ENCODE measurements at regions not wholly inside any gene's neighbourhood (a gene's known extent, or its start where the extent isn't known, plus 50 kb on each side); places are given as distances from the start of the nearest gene placed in this dataset.

- Histone ChIP-seq H3K27me3 (ENCODE audit: control insufficient read depth, insufficient read depth, low read length, poor library complexity, severe bottlenecking) (no peaks in the 10 kb centered on the region), H3K4me3 (ENCODE audit: low read length) (no peak overlapping the region), H3K9me3 (ENCODE audit: control insufficient read depth, low read length) (no peaks in the 10 kb centered on the region), H3K36me3 (ENCODE audit: control insufficient read depth, insufficient read depth, low read length) (no peaks in the 10 kb centered on the region), H3K4me1 (ENCODE audit: control insufficient read depth, insufficient read depth, low read length) (peaks cover 3% of the 10 kb centered on the region), H3K27ac (ENCODE audit: low read depth, low read length) (no peak overlapping the region), H3K9ac (ENCODE audit: extremely low read depth, low read length, poor library complexity, severe bottlenecking) (no peak overlapping the region)
- Mint-ChIP-seq H3K36me3 (ENCODE audit: low read depth) (no peaks in the 10 kb centered on the region), H3K9me3 (no peaks in the 10 kb centered on the region), H3K27me3 (ENCODE audit: insufficient read depth) (no peaks in the 10 kb centered on the region), H3K27ac (no peak overlapping the region), H3K4me3 (no peak overlapping the region), H3K4me1 (peaks cover 19% of the 10 kb centered on the region)
- TF ChIP-seq CTCF (conservative IDR thresholded peaks at IDR 0.05) = no peak
- no peak for DNase-seq
- WGBS, 2 experiments (ENCODE audit: insufficient coverage in 1 of 2, insufficient read length in 1 of 2) = 80 to 97% methylated on average over 1 to 2 of the region's 2 CpGs
Observed at GRCh38 chr5:165004175-165004574, 1498.8 kb downstream of the MAT2B start.

GRCh38 chr5:165014439-165014838, 1509.0 kb downstream of the MAT2B start:
- H3K4me1 Mint-ChIP-seq = no peaks in the 10 kb centered on the region
- no peaks in the 10 kb centered on the region for H3K27me3 Mint-ChIP-seq (ENCODE audit: insufficient read depth)
- Histone ChIP-seq H3K27ac (ENCODE audit: low read depth, low read length) (no peak overlapping the region), H3K4me3 (ENCODE audit: low read length) (no peak overlapping the region), H3K9ac (ENCODE audit: extremely low read depth, low read length, poor library complexity, severe bottlenecking) (no peak overlapping the region), H3K36me3 (ENCODE audit: control insufficient read depth, insufficient read depth, low read length) (no peaks in the 10 kb centered on the region), H3K27me3 (ENCODE audit: control insufficient read depth, insufficient read depth, low read length, poor library complexity, severe bottlenecking) (no peaks in the 10 kb centered on the region), H3K4me1 (ENCODE audit: control insufficient read depth, insufficient read depth, low read length) (no peaks in the 10 kb centered on the region), H3K9me3 (ENCODE audit: control insufficient read depth, low read length) (no peaks in the 10 kb centered on the region)
- DNase-seq = no peak
- no peak overlapping the region for H3K4me3 Mint-ChIP-seq
- TF ChIP-seq CTCF (conservative IDR thresholded peaks at IDR 0.05) = no peak
- H3K27ac Mint-ChIP-seq = no peak overlapping the region
- 96 to 100% methylated on average over 2 to 4 of the region's 5 CpGs for WGBS, 2 experiments (ENCODE audit: insufficient coverage in 1 of 2, insufficient read length in 1 of 2)
- no peaks in the 10 kb centered on the region for H3K36me3 Mint-ChIP-seq (ENCODE audit: low read depth)
- no peaks in the 10 kb centered on the region for H3K9me3 Mint-ChIP-seq

GRCh38 chr5:165015126-165015525, 1509.7 kb downstream of the MAT2B start:
- no peaks in the 10 kb centered on the region for H3K4me1 Mint-ChIP-seq
- 87 to 88% methylated on average over 2 of the region's 2 CpGs for WGBS, 2 experiments (ENCODE audit: insufficient coverage in 1 of 2, insufficient read length in 1 of 2)

More at GRCh38 chr5:165015126-165015525, 1509.7 kb downstream of the MAT2B start:
- no peaks in the 10 kb centered on the region for H3K36me3 ChIP-seq (ENCODE audit: control insufficient read depth, insufficient read depth, low read length)
- H3K27me3 Mint-ChIP-seq (ENCODE audit: insufficient read depth) = no peaks in the 10 kb centered on the region
- H3K9me3 ChIP-seq (ENCODE audit: control insufficient read depth, low read length) = peaks cover 5% of the 10 kb centered on the region
- no peak overlapping the region for H3K27ac ChIP-seq (ENCODE audit: low read depth, low read length)
- H3K4me3 Mint-ChIP-seq = no peak overlapping the region
- no peaks in the 10 kb centered on the region for H3K4me1 ChIP-seq (ENCODE audit: control insufficient read depth, insufficient read depth, low read length)
- no peaks in the 10 kb centered on the region for H3K27me3 ChIP-seq (ENCODE audit: control insufficient read depth, insufficient read depth, low read length, poor library complexity, severe bottlenecking)
- no peak for DNase-seq
- H3K9ac ChIP-seq (ENCODE audit: extremely low read depth, low read length, poor library complexity, severe bottlenecking) = no peak overlapping the region
- H3K27ac Mint-ChIP-seq = no peak overlapping the region
- no peak overlapping the region for H3K4me3 ChIP-seq (ENCODE audit: low read length)
- no peak for TF ChIP-seq CTCF (conservative IDR thresholded peaks at IDR 0.05)
- peaks cover under 1% of the 10 kb centered on the region for H3K9me3 Mint-ChIP-seq
- no peaks in the 10 kb centered on the region for H3K36me3 Mint-ChIP-seq (ENCODE audit: low read depth)

Measured in endodermal cell (in vitro differentiated cells).